RWPE2 (cell line): ENCODE measurements at regions not wholly inside any gene's neighbourhood (a gene's known extent, or its start where the extent isn't known, plus 50 kb on each side); places are given as distances from the start of the nearest gene placed in this dataset.
"Not testable (repeated sequence)": the region's sequence is repeated elsewhere in the genome, so short reads cannot be mapped to it uniquely, and the experiment has no call there.

Source experiments
- ATAC-seq: fragments of 200-7000 bp; cut with Tn5 transposase; 3 replicates; pipeline ENCODE4 v1.9.1; 2021; ENCODE audit warnings: low read depth
- DNase-seq: peaks from one replicate; pipeline ENCODE4 v3.0.0-alpha.2; 2020; ENCODE audit warnings: low spot score
- H3K27ac ChIP-seq: fragments of 450-650 bp; 2 replicates; pipeline ENCODE4 v1.5.1; 2017; ENCODE audit warnings: mild to moderate bottlenecking; ENCODE audit not compliant: poor library complexity, severe bottlenecking
- H3K27me3 ChIP-seq: fragments of 250-450 bp; sonication (Bioruptor Pico); 2 replicates; pipeline ENCODE4 v1.5.1; 2021; ENCODE audit warnings: mild to moderate bottlenecking, moderate library complexity; ENCODE audit not compliant: insufficient read depth, poor library complexity, severe bottlenecking
- H3K36me3 ChIP-seq: fragments of 250-450 bp; sonication (Bioruptor Pico); 2 replicates; pipeline ENCODE4 v1.5.1; 2020; ENCODE audit warnings: low read depth, mild to moderate bottlenecking, moderate library complexity
- H3K4me1 ChIP-seq: fragments of 250-450 bp; sonication (Bioruptor Pico); 2 replicates; pipeline ENCODE4 v1.5.1; 2021; ENCODE audit warnings: mild to moderate bottlenecking, moderate library complexity; ENCODE audit not compliant: insufficient read depth, poor library complexity, severe bottlenecking
- H3K4me3 ChIP-seq: fragments of 250-450 bp; sonication (Bioruptor Pico); 2 replicates; pipeline ENCODE4 v1.5.1; 2021; ENCODE audit warnings: mild to moderate bottlenecking, moderate library complexity; ENCODE audit not compliant: severe bottlenecking
- H3K9me3 ChIP-seq: fragments of 250-450 bp; sonication (Bioruptor Pico); 2 replicates; pipeline ENCODE4 v1.5.1; 2021; ENCODE audit warnings: mild to moderate bottlenecking, moderate library complexity; ENCODE audit not compliant: severe bottlenecking
- TF ChIP-seq, protein P1 (sequence below): fragments of 450-650 bp; IDR thresholded peaks from one replicate; pipeline ENCODE4 v1.5.1; 2017; ENCODE audit warnings: mild to moderate bottlenecking, moderate library complexity; ENCODE audit not compliant: poor library complexity, severe bottlenecking

DNA sequence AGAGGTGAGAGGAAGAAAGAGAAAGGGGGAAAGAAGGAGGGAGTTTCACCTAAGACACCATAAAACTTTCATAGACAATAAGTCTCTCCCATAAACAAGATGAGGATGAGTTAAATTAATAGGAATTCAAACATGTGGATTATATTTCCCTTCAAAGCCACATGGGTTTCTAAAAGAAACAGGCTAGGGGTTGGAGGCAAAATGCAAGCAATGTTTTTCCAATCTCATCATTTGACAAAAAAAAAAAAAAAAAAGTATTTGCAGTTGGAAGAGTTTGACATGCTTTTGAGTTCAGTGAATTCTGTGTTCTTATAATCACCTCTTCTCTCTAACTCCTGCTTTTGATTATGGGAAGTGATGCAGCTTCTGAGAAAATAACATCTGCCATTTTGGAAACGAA, 186.1 kb upstream of the ADRA1D start:
- Histone ChIP-seq H3K36me3 (no peaks in the 10 kb centered on the region), H3K4me1 (no peaks in the 10 kb centered on the region), H3K27ac (no peak overlapping the region), H3K27me3 (no peaks in the 10 kb centered on the region), H3K9me3 (no peaks in the 10 kb centered on the region), H3K4me3 (no peak overlapping the region)
- TF ChIP-seq, protein P1, sequence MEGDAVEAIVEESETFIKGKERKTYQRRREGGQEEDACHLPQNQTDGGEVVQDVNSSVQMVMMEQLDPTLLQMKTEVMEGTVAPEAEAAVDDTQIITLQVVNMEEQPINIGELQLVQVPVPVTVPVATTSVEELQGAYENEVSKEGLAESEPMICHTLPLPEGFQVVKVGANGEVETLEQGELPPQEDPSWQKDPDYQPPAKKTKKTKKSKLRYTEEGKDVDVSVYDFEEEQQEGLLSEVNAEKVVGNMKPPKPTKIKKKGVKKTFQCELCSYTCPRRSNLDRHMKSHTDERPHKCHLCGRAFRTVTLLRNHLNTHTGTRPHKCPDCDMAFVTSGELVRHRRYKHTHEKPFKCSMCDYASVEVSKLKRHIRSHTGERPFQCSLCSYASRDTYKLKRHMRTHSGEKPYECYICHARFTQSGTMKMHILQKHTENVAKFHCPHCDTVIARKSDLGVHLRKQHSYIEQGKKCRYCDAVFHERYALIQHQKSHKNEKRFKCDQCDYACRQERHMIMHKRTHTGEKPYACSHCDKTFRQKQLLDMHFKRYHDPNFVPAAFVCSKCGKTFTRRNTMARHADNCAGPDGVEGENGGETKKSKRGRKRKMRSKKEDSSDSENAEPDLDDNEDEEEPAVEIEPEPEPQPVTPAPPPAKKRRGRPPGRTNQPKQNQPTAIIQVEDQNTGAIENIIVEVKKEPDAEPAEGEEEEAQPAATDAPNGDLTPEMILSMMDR: no peak
- DNase-seq (no peak), ATAC-seq (no peak)

DNA sequence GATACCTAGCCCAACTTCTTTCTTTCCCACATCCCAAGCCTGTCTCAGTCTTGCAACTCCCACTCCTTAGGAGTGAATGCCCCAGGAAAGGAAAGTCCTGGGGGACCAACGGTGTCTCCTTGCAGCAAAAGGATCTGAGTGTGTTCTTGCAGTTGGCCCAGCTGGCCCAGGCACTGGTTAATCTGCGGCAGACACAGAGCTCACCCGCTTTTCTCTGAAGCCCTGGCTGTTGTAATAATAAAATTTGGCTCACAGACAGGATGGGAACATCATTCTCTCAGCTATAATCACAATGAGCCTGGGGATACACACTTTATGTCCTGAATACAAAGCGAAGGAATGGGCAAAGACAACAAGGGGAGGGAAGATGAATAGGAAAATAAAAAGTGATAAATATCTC, 185.6 kb upstream of the ADRA1D start:
- Histone ChIP-seq H3K36me3 (no peaks in the 10 kb centered on the region), H3K4me1 (no peaks in the 10 kb centered on the region), H3K9me3 (no peaks in the 10 kb centered on the region), H3K4me3 (no peak overlapping the region), H3K27ac (no peak overlapping the region), H3K27me3 (no peaks in the 10 kb centered on the region)
- ATAC-seq (no peak), DNase-seq (no peak)
- TF ChIP-seq, protein P1: no peak

DNA sequence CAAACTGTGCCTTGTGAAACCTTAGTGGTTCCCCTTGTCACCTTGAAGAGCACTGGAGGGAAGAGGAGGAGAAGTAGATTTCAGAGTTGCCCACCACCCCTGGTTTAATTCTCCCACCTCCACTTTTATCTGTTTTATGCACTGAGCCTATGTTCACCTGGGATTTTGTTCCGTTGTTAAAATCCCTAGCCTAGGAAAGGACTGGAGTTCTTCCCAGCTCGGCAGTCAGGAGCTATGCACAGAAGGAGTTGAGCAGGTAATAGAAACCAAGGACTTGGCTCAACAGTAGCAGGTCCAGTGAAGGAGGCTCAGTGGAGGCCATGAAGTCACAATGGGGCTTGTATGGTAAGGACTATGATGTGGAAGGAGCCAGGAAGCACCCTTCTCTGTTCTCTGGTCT, 182.4 kb upstream of the ADRA1D start:
- ATAC-seq (no peak), DNase-seq (no peak)
- TF ChIP-seq, protein P1: no peak
- peaks cover 5% of the 10 kb centered on the region for H3K4me1 ChIP-seq
- H3K27me3 ChIP-seq: no peaks in the 10 kb centered on the region
- no peak overlapping the region for H3K27ac ChIP-seq
- H3K9me3 ChIP-seq: no peaks in the 10 kb centered on the region
- no peak overlapping the region for H3K4me3 ChIP-seq
- H3K36me3 ChIP-seq: no peaks in the 10 kb centered on the region

DNA sequence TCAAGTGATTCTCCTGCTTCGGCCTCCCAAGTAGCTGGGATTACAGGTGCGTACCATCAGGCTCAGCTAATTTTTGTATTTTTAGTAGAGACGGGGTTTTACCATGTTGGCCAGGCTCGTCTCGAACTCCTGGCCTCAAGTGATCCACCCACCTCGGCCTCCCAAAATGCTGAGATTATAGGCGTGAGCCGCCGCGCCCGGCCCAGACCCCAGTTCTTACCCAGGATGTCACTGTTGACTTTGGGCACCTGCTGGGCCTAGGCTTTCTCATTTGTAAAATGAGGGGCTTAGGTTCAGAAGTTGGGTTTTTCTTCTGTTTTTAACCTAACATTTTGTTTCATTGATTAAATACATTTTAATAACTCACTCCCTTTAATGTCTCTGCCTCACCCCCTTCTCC, 181.7 kb upstream of the ADRA1D start:
- H3K4me3 ChIP-seq, H3K4me1 ChIP-seq, DNase-seq, H3K27me3 ChIP-seq, H3K9me3 ChIP-seq, H3K36me3 ChIP-seq, ATAC-seq, H3K27ac ChIP-seq: not testable (repeated sequence)

DNA sequence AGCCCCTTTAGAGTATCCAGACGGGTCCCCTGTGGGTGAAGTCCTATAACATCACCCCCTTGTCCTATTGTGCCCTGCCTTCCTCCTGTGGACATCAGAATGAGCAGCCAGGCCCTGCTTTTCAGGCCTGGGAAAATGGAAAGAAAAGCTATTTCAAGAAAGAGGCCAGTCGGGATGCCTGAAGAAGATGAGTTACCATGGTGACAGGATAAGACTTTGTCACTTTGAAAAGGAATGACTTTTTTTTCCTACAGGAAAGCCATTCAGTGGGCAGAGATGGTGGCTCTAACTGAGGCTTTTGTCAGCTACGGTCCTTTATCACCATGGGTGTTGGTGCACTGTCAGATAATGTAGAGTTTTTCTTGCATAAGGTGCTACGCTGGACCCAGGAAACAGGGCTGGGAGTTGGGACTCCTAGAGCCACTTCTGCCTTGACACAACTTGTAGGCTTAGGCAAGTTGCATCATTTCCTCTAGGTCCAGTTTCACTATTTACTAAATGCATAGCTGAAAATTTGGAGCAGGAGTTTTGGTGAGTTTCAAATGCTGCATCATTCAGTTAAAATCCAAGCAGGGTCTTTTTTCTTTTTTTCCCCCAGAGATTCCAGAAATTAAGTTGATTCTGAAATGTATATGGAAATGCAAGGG, 179.0 kb upstream of the ADRA1D start:
- peaks cover 5% of the 10 kb centered on the region for H3K4me1 ChIP-seq
- no peak overlapping the region for H3K4me3 ChIP-seq
- no peak for ATAC-seq
- no peak overlapping the region for H3K27ac ChIP-seq
- DNase-seq: no peak
- TF ChIP-seq, protein P1: no peak
- H3K36me3 ChIP-seq: no peaks in the 10 kb centered on the region
- H3K27me3 ChIP-seq: no peaks in the 10 kb centered on the region
- H3K9me3 ChIP-seq: no peaks in the 10 kb centered on the region
